ENCODE measurements at regions not wholly inside any gene's neighbourhood (a gene's known extent, or its start where the extent isn't known, plus 50 kb on each side); places are given as distances from the start of the nearest gene placed in this dataset.

DNA sequence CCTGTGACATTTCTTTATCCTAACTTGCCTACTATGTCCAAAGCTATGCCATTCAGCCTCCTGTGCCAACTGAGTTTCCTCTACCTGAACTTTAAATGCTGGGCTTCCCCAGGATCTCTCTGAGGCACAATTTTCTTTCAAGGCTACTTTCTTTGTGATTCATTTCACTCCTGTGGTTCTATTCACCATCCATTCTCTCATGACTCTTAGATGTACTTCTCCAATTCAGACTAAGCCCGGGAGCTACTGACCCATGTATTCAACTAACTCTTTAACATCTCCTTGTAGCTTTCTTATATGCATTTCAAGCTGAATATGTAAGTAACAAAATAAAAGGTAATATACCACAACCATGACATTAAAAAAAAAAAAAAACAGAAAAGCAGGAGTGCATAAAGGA lies 738.9 kb upstream of the USP15 start:
- no peak for DNase-seq
- Histone ChIP-seq H3K27ac (no peak overlapping the region), H3K4me3 (ENCODE audit: low read depth, low read length) (no peak overlapping the region), H3K27me3 (replicated peaks) (no peaks in the 10 kb centered on the region), H3K36me3 (replicated peaks) (no peaks in the 10 kb centered on the region)
- in situ Hi-C loops (cut with HindIII; ENCODE audit: low pct_ligation_motif_present, low sequenced_read_pairs) = no loop called here
- TF ChIP-seq, protein P1, sequence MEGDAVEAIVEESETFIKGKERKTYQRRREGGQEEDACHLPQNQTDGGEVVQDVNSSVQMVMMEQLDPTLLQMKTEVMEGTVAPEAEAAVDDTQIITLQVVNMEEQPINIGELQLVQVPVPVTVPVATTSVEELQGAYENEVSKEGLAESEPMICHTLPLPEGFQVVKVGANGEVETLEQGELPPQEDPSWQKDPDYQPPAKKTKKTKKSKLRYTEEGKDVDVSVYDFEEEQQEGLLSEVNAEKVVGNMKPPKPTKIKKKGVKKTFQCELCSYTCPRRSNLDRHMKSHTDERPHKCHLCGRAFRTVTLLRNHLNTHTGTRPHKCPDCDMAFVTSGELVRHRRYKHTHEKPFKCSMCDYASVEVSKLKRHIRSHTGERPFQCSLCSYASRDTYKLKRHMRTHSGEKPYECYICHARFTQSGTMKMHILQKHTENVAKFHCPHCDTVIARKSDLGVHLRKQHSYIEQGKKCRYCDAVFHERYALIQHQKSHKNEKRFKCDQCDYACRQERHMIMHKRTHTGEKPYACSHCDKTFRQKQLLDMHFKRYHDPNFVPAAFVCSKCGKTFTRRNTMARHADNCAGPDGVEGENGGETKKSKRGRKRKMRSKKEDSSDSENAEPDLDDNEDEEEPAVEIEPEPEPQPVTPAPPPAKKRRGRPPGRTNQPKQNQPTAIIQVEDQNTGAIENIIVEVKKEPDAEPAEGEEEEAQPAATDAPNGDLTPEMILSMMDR (IDR thresholded peaks at IDR 0.05; ENCODE audit: low read depth, low read length, missing control alignments) = no peak

DNA sequence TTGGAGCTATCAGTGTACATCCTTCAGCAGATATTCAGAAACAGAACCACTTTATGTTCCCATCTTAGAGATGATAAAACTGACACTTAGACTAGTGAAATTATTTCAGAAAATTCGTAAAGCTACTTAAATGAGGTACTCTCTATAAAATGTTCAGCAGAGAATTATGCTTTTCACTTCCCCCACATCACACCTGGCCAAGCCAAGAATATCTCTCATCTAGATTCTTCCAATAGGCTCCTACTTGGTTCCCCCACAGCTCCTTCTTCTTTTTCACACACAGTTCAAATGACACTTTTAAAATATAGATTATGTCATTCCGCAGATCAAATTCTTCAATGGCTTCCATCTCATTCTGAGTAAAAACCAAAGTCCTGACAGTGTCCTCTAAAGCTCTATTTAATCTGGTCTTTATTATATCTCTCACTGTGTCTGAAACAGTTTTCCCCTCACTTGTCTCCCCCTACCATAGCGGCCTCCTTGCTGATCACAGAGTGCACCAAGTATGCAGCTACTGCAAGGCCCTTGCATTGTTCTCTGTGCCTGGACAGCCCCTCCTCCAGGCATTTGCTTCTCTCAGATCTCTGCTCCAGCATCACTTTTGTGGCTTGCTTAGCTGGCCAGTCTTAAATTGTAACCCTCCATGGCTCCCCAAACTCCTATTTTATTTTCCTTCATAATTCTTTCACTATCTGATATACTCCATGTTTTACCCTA lies 736.8 kb upstream of the USP15 start:
- Histone ChIP-seq H3K27me3 (replicated peaks) (no peaks in the 10 kb centered on the region), H3K4me3 (ENCODE audit: low read depth, low read length) (no peak overlapping the region), H3K36me3 (replicated peaks) (no peaks in the 10 kb centered on the region), H3K27ac (no peak overlapping the region)
- no peak for DNase-seq
- TF ChIP-seq, protein P1 (IDR thresholded peaks at IDR 0.05; ENCODE audit: low read depth, low read length, missing control alignments) = no peak
- in situ Hi-C loops (cut with HindIII; ENCODE audit: low pct_ligation_motif_present, low sequenced_read_pairs) = no loop called here

DNA sequence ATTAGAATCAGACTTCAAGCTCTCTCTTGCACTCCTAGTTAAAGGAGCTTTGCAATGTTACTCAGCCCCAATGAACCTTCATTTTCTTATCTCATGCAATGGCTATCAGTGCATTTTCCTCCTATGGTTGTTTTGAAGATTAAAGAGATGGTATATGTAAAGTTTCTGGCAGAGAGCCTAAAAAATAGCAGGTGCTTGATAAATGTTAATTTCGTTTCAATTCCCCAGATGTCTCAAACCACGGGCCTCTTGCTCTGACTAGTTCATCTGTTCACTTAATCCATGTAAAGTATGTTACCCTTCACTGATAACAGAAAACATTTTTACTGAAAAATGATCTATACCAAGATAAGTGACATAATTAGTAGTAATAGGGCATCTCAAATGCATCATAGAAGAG lies 735.4 kb upstream of the USP15 start:
- Histone ChIP-seq H3K4me3 (ENCODE audit: low read depth, low read length) (no peak overlapping the region), H3K27ac (no peak overlapping the region), H3K27me3 (replicated peaks) (no peaks in the 10 kb centered on the region), H3K36me3 (replicated peaks) (no peaks in the 10 kb centered on the region)
- TF ChIP-seq, protein P1 (IDR thresholded peaks at IDR 0.05; ENCODE audit: low read depth, low read length, missing control alignments) = no peak
- in situ Hi-C loops (cut with HindIII; ENCODE audit: low pct_ligation_motif_present, low sequenced_read_pairs) = no loop called here
- no peak for DNase-seq

DNA sequence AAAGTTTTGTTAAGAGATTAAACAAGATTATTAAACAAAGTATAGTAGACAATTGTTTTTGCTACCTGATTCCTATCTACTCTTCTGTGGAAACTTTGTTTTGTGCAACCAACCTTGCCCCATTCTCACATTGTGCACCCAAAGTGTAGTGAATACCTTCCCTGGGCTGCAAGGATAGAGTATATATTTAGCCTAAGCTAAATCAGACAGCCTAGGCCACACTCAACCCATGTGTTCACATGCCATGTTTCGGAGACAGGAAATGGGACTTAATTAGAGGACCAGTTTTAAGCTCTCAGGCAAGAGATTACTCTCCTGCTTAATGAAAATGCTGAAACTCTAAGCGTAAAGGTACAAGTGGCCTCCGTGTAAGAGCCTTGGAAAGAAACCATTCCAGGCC lies 734.9 kb upstream of the USP15 start:
- TF ChIP-seq, protein P1 (IDR thresholded peaks at IDR 0.05; ENCODE audit: low read depth, low read length, missing control alignments) = no peak
- in situ Hi-C loops (cut with HindIII; ENCODE audit: low pct_ligation_motif_present, low sequenced_read_pairs) = no loop called here
- no peaks in the 10 kb centered on the region for H3K36me3 ChIP-seq (replicated peaks)
- no peak overlapping the region for H3K27ac ChIP-seq
- no peaks in the 10 kb centered on the region for H3K27me3 ChIP-seq (replicated peaks)
- no peak overlapping the region for H3K4me3 ChIP-seq (ENCODE audit: low read depth, low read length)
- DNase-seq = no peak

DNA sequence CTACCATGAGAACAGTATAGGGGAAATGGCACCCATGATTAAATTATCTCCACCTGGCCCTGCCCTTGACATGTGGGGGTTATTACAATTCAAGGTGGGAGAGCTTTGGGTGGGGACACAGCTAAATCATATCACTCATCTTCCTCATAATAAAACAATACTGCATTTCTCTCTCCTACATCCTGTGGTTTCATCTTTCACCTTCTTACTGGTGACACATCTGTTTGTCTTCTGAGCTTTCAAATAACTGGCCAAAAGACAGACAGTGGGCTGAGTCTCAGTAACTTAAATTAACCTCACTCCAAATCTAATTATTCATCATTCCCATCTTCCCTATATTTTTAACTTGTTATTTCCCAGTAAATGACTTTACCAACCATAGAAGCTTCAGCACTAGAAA lies 729.7 kb upstream of the USP15 start:
- Histone ChIP-seq H3K27ac (no peak overlapping the region), H3K27me3 (replicated peaks) (no peaks in the 10 kb centered on the region), H3K4me3 (ENCODE audit: low read depth, low read length) (no peak overlapping the region), H3K36me3 (replicated peaks) (no peaks in the 10 kb centered on the region)
- TF ChIP-seq, protein P1 (IDR thresholded peaks at IDR 0.05; ENCODE audit: low read depth, low read length, missing control alignments) = no peak
- in situ Hi-C loops (cut with HindIII; ENCODE audit: low pct_ligation_motif_present, low sequenced_read_pairs) = no loop called here
- DNase-seq = peak; percentile 8

DNA sequence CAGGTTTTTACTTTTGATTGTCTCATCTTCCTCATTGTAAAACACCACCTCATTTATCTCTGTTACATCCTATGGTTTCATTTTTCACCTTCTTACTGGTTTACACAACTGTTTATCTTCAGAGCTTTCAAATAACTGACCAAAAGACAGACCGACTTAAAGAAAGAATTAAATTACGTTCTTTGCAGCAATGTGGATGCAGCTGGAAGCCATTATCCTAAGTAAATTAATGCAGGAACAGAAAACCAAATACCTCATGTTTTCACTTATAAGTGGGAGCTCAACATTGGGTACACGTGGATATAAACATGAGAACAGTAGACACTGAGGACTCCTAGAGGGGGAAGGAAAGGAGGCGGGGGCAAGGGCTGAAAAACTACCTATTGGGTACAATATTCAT lies 729.0 kb upstream of the USP15 start:
- Histone ChIP-seq H3K4me3 (ENCODE audit: low read depth, low read length) (no peak overlapping the region), H3K27ac (no peak overlapping the region), H3K36me3 (replicated peaks) (no peaks in the 10 kb centered on the region), H3K27me3 (replicated peaks) (no peaks in the 10 kb centered on the region)
- in situ Hi-C loops (cut with HindIII; ENCODE audit: low pct_ligation_motif_present, low sequenced_read_pairs) = no loop called here
- no peak for DNase-seq
- TF ChIP-seq, protein P1 (IDR thresholded peaks at IDR 0.05; ENCODE audit: low read depth, low read length, missing control alignments) = no peak

Measured in brain microvascular endothelial cell (primary cell).